ENCODE measurements at regions not wholly inside any gene's neighbourhood (a gene's known extent, or its start where the extent isn't known, plus 50 kb on each side); places are given as distances from the start of the nearest gene placed in this dataset.

- TF ChIP-seq, protein P1, sequence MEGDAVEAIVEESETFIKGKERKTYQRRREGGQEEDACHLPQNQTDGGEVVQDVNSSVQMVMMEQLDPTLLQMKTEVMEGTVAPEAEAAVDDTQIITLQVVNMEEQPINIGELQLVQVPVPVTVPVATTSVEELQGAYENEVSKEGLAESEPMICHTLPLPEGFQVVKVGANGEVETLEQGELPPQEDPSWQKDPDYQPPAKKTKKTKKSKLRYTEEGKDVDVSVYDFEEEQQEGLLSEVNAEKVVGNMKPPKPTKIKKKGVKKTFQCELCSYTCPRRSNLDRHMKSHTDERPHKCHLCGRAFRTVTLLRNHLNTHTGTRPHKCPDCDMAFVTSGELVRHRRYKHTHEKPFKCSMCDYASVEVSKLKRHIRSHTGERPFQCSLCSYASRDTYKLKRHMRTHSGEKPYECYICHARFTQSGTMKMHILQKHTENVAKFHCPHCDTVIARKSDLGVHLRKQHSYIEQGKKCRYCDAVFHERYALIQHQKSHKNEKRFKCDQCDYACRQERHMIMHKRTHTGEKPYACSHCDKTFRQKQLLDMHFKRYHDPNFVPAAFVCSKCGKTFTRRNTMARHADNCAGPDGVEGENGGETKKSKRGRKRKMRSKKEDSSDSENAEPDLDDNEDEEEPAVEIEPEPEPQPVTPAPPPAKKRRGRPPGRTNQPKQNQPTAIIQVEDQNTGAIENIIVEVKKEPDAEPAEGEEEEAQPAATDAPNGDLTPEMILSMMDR (conservative IDR thresholded peaks at IDR 0.05; ENCODE audit: low read depth, low read length), result no peak
- no peak for DNase-seq (ENCODE audit: low read depth)
- no peak overlapping the region for H3K4me3 ChIP-seq (ENCODE audit: low read depth, low read length)
These were observed 136.3 kb upstream of the TMEM72 start for GRCh38 chr10:44774676-44775401.

- DNase-seq (ENCODE audit: low read depth), result no peak
- TF ChIP-seq, protein P1 (conservative IDR thresholded peaks at IDR 0.05; ENCODE audit: low read depth, low read length), result no peak
- H3K4me3 ChIP-seq (ENCODE audit: low read depth, low read length), result no peak overlapping the region
These were observed 135.8 kb upstream of the TMEM72 start for GRCh38 chr10:44775402-44775741.

DNA sequence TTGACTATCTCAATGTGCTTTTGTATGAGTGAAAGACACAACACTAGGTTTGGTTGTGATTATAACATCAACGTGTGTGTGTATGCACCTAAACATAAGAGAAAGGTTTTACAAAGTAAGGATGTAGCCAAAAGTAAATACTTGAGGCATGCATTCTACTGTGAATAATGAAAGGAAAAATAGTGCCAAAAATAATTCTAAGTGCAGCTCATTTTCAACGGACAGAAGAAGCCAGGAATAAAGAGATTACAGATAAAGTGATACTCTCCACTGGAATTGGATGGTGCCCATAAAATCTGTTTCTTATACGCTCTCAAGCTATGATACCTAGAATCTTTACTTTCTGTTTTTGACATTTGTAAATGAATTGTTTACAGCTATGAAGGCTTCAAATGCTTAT, 135.0 kb upstream of the TMEM72 start:
- TF ChIP-seq, protein P1 (conservative IDR thresholded peaks at IDR 0.05; ENCODE audit: low read depth, low read length), result no peak
- no peak for DNase-seq (ENCODE audit: low read depth)
- H3K4me3 ChIP-seq (ENCODE audit: low read depth, low read length), result no peak overlapping the region

GRCh38 chr10:44779511-44779910, 131.6 kb upstream of the TMEM72 start:
- H3K4me3 ChIP-seq (ENCODE audit: low read depth, low read length), result no peak overlapping the region
- DNase-seq (ENCODE audit: low read depth), result no peak
- TF ChIP-seq, protein P1 (conservative IDR thresholded peaks at IDR 0.05; ENCODE audit: low read depth, low read length), result no peak

DNA sequence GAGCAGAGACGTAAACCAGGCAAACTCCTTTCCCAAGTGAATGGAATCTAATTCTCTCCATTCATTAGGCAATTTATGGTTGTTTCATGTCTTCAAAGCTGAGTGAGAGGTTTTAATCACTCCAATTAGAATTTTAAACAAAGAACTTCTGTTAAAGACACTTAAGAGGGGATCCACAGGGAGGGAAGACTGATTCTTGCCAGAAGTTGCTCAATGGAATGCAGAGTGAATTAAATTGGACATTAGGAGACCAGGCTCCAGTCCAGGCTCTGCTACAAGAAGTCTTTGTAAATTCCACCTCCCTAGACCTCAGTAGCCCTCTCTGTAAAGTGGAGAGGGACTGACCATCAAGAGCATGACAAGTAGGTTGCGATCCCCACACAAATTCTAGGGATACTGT, 130.7 kb upstream of the TMEM72 start:
- TF ChIP-seq, protein P1 (conservative IDR thresholded peaks at IDR 0.05; ENCODE audit: low read depth, low read length), result no peak
- no peak overlapping the region for H3K4me3 ChIP-seq (ENCODE audit: low read depth, low read length)

DNA sequence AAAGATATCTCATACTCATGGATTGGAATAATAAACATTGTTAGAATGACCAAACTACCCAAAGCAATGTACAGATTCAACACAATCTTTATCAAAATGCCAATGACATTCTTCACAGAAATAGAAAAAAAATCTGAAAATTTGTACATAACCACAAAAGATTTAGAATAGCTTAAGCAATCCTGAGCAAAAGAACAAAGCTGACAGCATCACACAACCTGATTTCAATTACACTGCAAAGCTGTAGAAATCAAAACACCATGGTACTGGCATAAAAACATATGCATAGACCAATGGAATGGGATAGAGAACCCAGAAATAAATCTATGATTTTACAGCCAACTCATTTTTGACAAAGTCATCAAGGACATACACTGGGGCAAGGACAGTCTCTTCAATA, 130.0 kb upstream of the TMEM72 start:
- H3K4me3 ChIP-seq (ENCODE audit: low read depth, low read length), result no peak overlapping the region
- TF ChIP-seq, protein P1 (conservative IDR thresholded peaks at IDR 0.05; ENCODE audit: low read depth, low read length), result no peak
- DNase-seq (ENCODE audit: low read depth), result no peak

More for the DNA sequence above, 130.7 kb upstream of the TMEM72 start:
- no peak for DNase-seq (ENCODE audit: low read depth)

- TF ChIP-seq, protein P1 (conservative IDR thresholded peaks at IDR 0.05; ENCODE audit: low read depth, low read length), result no peak
- DNase-seq (ENCODE audit: low read depth), result no peak
- no peak overlapping the region for H3K4me3 ChIP-seq (ENCODE audit: low read depth, low read length)
These were observed 124.8 kb upstream of the TMEM72 start for GRCh38 chr10:44786286-44786850.
